Heart right ventricle (tissue), 16 donors: ENCODE measurements at regions not wholly inside any gene's neighbourhood (a gene's known extent, or its start where the extent isn't known, plus 50 kb on each side); places are given as distances from the start of the nearest gene placed in this dataset.
A peak's percentile ranks its signal among the peaks of the same experiment; 100 is the strongest.

Source experiments
- ATAC-seq, 8 donors: fragments of 200-7000 bp; cut with Tn5 transposase; one replicate each; pipeline ENCODE4 v1.9.1; 2020; ENCODE audit warnings: mild to moderate bottlenecking in 8 of 8, moderate library complexity in 8 of 8, moderate number of reproducible peaks in 1 of 8
- DNase-seq, 2 donors: peaks; one replicate each; pipeline ENCODE4 v3.0.0-alpha.2; 2020
- H3K27ac ChIP-seq, 10 donors: fragments of 200-600 bp; sonication (generic) in 2 of 10; one replicate each; pipeline versions ENCODE4 v1.5.0 to v1.8.0; 2020 to 2022; ENCODE audit warnings: mild to moderate bottlenecking in 3 of 10
- H3K27me3 ChIP-seq, 7 donors: fragments of 200-600 bp; one replicate each; pipeline ENCODE4 v1.8.0; 2021 to 2022; ENCODE audit warnings: mild to moderate bottlenecking in 2 of 7
- H3K36me3 ChIP-seq, 9 donors: fragments of 200-600 bp; sonication (generic) in 1 of 9; one replicate each; pipeline versions ENCODE4 v1.5.0 to v1.8.0; 2020 to 2022; ENCODE audit warnings: mild to moderate bottlenecking in 2 of 9
- H3K4me1 ChIP-seq, 9 donors: fragments of 200-600 bp; sonication (generic) in 1 of 9; one replicate each; pipeline versions ENCODE4 v1.5.0 to v1.8.0; 2020 to 2022; ENCODE audit warnings: mild to moderate bottlenecking in 4 of 9
- H3K4me3 ChIP-seq, 10 donors: fragments of 200-600 bp; sonication (generic) in 2 of 10; one replicate each; pipeline versions ENCODE4 v1.5.0 to v1.8.0; 2020 to 2022; ENCODE audit warnings: mild to moderate bottlenecking in 7 of 10, moderate library complexity in 2 of 10
- H3K9me3 ChIP-seq, 11 donors: fragments of 200-600 bp in 10 of 11; sonication (generic) in 2 of 11; one replicate each; pipeline versions ENCODE4 v1.5.0 to v1.8.0; 2013 to 2022; ENCODE audit warnings: mild to moderate bottlenecking in 2 of 11, control low read depth in 1 of 11, moderate library complexity in 1 of 11
- CTCF ChIP-seq, 9 donors: fragments of 200-600 bp; sonication (generic) in 2 of 9; IDR thresholded peaks; one replicate each; pipeline versions ENCODE4 v1.5.0 to v1.8.0; 2021 to 2022; ENCODE audit warnings: antibody characterized with exemption in 9 of 9, mild to moderate bottlenecking in 5 of 9, moderate library complexity in 1 of 9
- WGBS, 2 donors: extraction: QIAGEN DNeasy Blood & Tissue Kit; methylation state at CpG; one replicate each; pipeline ENCODE4 v1.1.7; 2013; ENCODE audit warnings: inconsistent platforms in 1 of 2; 5-methylcytosine and 5-hydroxymethylcytosine counted together
- intact Hi-C, 10 donors: fragments of 100-400 bp; cut with DNase I; formaldehyde crosslinking; loops; one replicate each; pipeline versions ENCODE4 v1.11.1 to v1.14.2; 2022
- donor health status: Arrhythmogenic right ventricular cardiomyopathy.
- donor health status: ischemic (EF 13 %, LVEDD 7.1; RV severe dilation, severe dysfunction).
- donor health status: healthy with polysubstance abuse.
- donor health status: DM: no; HTN: yes; CAD: no.
- donor health status: DM: no; HTN: no; CAD: no.
- donor health status: ischemic (EF 25% LVEDD 6.9; RV normal size, moderate dysfunction).
- donor health status: ischemic (EF 25% LVEDD 5.7; RV mildly dilated, moderate dysfunction).
- donor health status: healthy.
- donor health status: DM: yes; HTN: yes; CAD: no.
- donor health status: Ischemic cardiomyopathy.
- donor health status: ischemic (EF 35%, LVEDD 5.7; RV mildly dilated, moderate dysfunction).
- donor health status: nonischemic (EF 11% LVEDD 7.7; RV severe dilation, severe dysfunction).
- donor health status: DM: yes; HTN: yes; CAD: no.
- donor health status: PGD.
- donor health status: ischemic (EF 29% LVEDD 5.4; RV normal size, mild dysfunction).
- donor health status: nonischemic (EF 23%, LVEDD 6.1; RV moderate dilation, normal function).

- TF ChIP-seq CTCF (IDR thresholded peaks at IDR 0.05) = peak in 2 of 9 donors; percentile 8 to 10
- no peak overlapping the region for H3K27ac ChIP-seq
Measured at GRCh38 chr6:155580904-155581303, 125.3 kb upstream of the NOX3 start.

GRCh38 chr6:155578251-155578650, 122.6 kb upstream of the NOX3 start:
- intact Hi-C loops = no loop called here
- DNase-seq = no peak
- ATAC-seq = no peak
- H3K4me3 ChIP-seq = no peak overlapping the region
- H3K36me3 ChIP-seq = no peaks in the 10 kb centered on the region
- TF ChIP-seq CTCF (IDR thresholded peaks at IDR 0.05) = no peak
- no peak overlapping the region for H3K27ac ChIP-seq
- H3K9me3 ChIP-seq = no peaks in the 10 kb centered on the region
- H3K27me3 ChIP-seq = no peaks in the 10 kb centered on the region
- no peaks in the 10 kb centered on the region for H3K4me1 ChIP-seq

More at GRCh38 chr6:155580904-155581303, 125.3 kb upstream of the NOX3 start:
- no peak for ATAC-seq
- Histone ChIP-seq H3K36me3 (no peaks in the 10 kb centered on the region), H3K27me3 (no peaks in the 10 kb centered on the region), H3K4me1 (no peaks in the 10 kb centered on the region), H3K9me3 (no peaks in the 10 kb centered on the region), H3K4me3 (no peak overlapping the region)
- WGBS, 2 donors = 63 to 71% methylated on average over 2 of the region's 2 CpGs
- no peak for DNase-seq
- intact Hi-C loops = no loop called here

GRCh38 chr6:155561966-155562364, 106.3 kb upstream of the NOX3 start:
- no peaks in the 10 kb centered on the region for H3K36me3 ChIP-seq
- DNase-seq (no peak), ATAC-seq (no peak)
- H3K9me3 ChIP-seq = no peaks in the 10 kb centered on the region
- H3K27ac ChIP-seq = no peak overlapping the region
- H3K27me3 ChIP-seq = no peaks in the 10 kb centered on the region
- 87 to 88% methylated on average over 4 of the region's 4 CpGs for WGBS, 2 donors
- no peak for TF ChIP-seq CTCF (IDR thresholded peaks at IDR 0.05)
- intact Hi-C loops = no loop called here
- H3K4me1 ChIP-seq = no peaks in the 10 kb centered on the region
- no peak overlapping the region for H3K4me3 ChIP-seq

- WGBS, 2 donors = 71 to 79% methylated on average over 1 of the region's 1 CpG
- DNase-seq (no peak), ATAC-seq (no peak)
- TF ChIP-seq CTCF (IDR thresholded peaks at IDR 0.05) = no peak
- no peaks in the 10 kb centered on the region for H3K36me3 ChIP-seq
- intact Hi-C loops = no loop called here
- H3K27me3 ChIP-seq = no peaks in the 10 kb centered on the region
- no peaks in the 10 kb centered on the region for H3K9me3 ChIP-seq
- H3K4me3 ChIP-seq = no peak overlapping the region
- H3K4me1 ChIP-seq = no peaks in the 10 kb centered on the region
- no peak overlapping the region for H3K27ac ChIP-seq
Measured at GRCh38 chr6:155561257-155561965, 105.8 kb upstream of the NOX3 start.
